ENCODE measurements at regions not wholly inside any gene's neighbourhood (a gene's known extent, or its start where the extent isn't known, plus 50 kb on each side); places are given as distances from the start of the nearest gene placed in this dataset.

- TF ChIP-seq ZNF175 (tag by site-specific recombination; IDR thresholded peaks at IDR 0.05) (no peak), CTCF (tag by site-specific recombination; IDR thresholded peaks at IDR 0.05) (no peak), ZSCAN18 (tag by site-specific recombination; IDR thresholded peaks at IDR 0.05) (no peak), ZNF138 (tag by site-specific recombination; IDR thresholded peaks at IDR 0.05; ENCODE audit: borderline replicate concordance) (no peak), REST (tag by site-specific recombination; IDR thresholded peaks at IDR 0.05) (no peak), MYNN (tag by site-specific recombination; IDR thresholded peaks at IDR 0.05; ENCODE audit: borderline replicate concordance) (no peak), SCRT1 (tag by site-specific recombination; IDR thresholded peaks at IDR 0.05; ENCODE audit: borderline replicate concordance) (no peak)
These were observed 232.2 kb downstream of the TUBA3C start for GRCh38 chr13:18949489-18949761.

Data from HEK293 (cell line).